ENCODE measurements at regions not wholly inside any gene's neighbourhood (a gene's known extent, or its start where the extent isn't known, plus 50 kb on each side); places are given as distances from the start of the nearest gene placed in this dataset.
"Not testable (repeated sequence)": the region's sequence is repeated elsewhere in the genome, so short reads cannot be mapped to it uniquely, and the experiment has no call there.

DNA sequence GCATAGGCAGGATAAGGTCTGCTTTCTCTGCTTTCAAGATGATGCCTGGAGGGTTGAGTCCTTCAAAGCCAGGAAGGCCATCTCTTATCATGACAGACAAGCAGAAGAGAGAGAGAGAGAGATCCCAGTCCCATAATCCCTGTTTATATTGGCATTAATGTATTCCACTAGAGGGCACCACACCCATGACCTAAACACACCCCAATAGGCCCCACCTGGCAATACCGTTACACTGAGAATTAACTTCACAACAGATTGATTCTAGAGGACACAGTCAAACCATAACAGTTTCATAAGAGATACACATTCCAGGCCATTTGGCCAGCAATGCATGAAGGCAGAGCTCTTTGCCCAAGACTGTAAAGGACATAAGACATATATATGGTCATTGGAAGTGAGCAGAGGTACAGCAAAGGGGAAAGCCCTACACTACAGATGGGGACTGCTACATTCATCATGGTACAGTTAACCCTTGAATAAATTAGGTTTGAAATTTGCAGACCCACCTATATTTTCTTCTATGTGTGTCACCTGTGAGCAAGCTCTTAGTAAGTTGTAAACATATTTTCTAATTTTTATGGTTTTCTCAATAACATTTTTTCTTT, 1516.1 kb downstream of the RPIA start:
- Histone ChIP-seq H3K36me3 (ENCODE audit: control insufficient read depth, insufficient read depth, low read length) (no peaks in the 10 kb centered on the region), H3K9me3 (ENCODE audit: control insufficient read depth, low read length) (no peaks in the 10 kb centered on the region), H3K9ac (no peak overlapping the region), H3K27me3 (ENCODE audit: control insufficient read depth, insufficient read depth, low read length) (peaks cover 3% of the 10 kb centered on the region), H3K4me3 (ENCODE audit: low read depth, low read length) (no peak overlapping the region), H3K27ac (no peak overlapping the region), H2AFZ (no peak overlapping the region), H3K4me2 (ENCODE audit: low read length) (no peak overlapping the region), H3K4me1 (no peaks in the 10 kb centered on the region), H3K79me2 (no peaks in the 10 kb centered on the region)
- no peak for TF ChIP-seq CTCF (IDR thresholded peaks at IDR 0.05)

GRCh38 chr2:90209009-90209408, 1517.5 kb downstream of the RPIA start:
- Histone ChIP-seq H3K4me3 (ENCODE audit: low read depth, low read length) (no peak overlapping the region), H3K9ac (no peak overlapping the region), H3K79me2 (no peaks in the 10 kb centered on the region), H3K4me1 (no peaks in the 10 kb centered on the region), H3K9me3 (ENCODE audit: control insufficient read depth, low read length) (no peaks in the 10 kb centered on the region), H3K4me2 (ENCODE audit: low read length) (no peak overlapping the region), H3K27me3 (ENCODE audit: control insufficient read depth, insufficient read depth, low read length) (peaks cover 3% of the 10 kb centered on the region), H2AFZ (no peak overlapping the region), H3K27ac (no peak overlapping the region), H3K36me3 (ENCODE audit: control insufficient read depth, insufficient read depth, low read length) (no peaks in the 10 kb centered on the region)
- TF ChIP-seq CTCF (IDR thresholded peaks at IDR 0.05): no peak

DNA sequence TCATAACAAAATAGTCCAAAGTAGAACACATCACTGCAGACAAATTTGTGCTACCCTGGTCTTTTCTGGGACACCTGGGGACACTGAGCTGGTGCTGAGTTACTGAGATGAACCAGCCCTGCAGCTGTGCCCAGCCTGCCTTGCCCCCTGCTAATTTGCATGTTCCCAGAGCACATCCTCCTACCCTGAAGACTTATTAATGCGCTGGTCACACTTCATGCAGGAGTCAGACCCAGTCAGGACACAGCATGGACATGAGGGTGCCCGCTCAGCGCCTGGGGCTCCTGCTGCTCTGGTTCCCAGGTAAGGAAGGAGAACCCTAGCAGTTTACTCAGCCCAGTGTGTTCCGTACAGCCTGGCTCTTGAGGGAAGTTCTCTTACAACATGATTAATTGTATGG, 1518.3 kb downstream of the RPIA start:
- H3K4me2 ChIP-seq (ENCODE audit: low read length): no peak overlapping the region
- no peak overlapping the region for H3K27ac ChIP-seq
- H3K9me3 ChIP-seq (ENCODE audit: control insufficient read depth, low read length): no peaks in the 10 kb centered on the region
- H3K4me3 ChIP-seq (ENCODE audit: low read depth, low read length): no peak overlapping the region
- no peak for TF ChIP-seq CTCF (IDR thresholded peaks at IDR 0.05)
- no peaks in the 10 kb centered on the region for H3K79me2 ChIP-seq
- H2AFZ ChIP-seq: no peak overlapping the region
- no peaks in the 10 kb centered on the region for H3K36me3 ChIP-seq (ENCODE audit: control insufficient read depth, insufficient read depth, low read length)
- peaks cover under 1% of the 10 kb centered on the region for H3K27me3 ChIP-seq (ENCODE audit: control insufficient read depth, insufficient read depth, low read length)
- no peak overlapping the region for H3K9ac ChIP-seq
- H3K4me1 ChIP-seq: no peaks in the 10 kb centered on the region

- not testable (repeated sequence) for H3K9ac ChIP-seq; H3K9me3 ChIP-seq (ENCODE audit: control insufficient read depth, low read length); H2AFZ ChIP-seq; H3K4me3 ChIP-seq (ENCODE audit: low read depth, low read length); H3K79me2 ChIP-seq; H3K36me3 ChIP-seq (ENCODE audit: control insufficient read depth, insufficient read depth, low read length); H3K4me2 ChIP-seq (ENCODE audit: low read length); H3K27ac ChIP-seq; H3K27me3 ChIP-seq (ENCODE audit: control insufficient read depth, insufficient read depth, low read length); H3K4me1 ChIP-seq
These were observed 1524.4 kb downstream of the RPIA start for GRCh38 chr2:90215880-90216279.

DNA sequence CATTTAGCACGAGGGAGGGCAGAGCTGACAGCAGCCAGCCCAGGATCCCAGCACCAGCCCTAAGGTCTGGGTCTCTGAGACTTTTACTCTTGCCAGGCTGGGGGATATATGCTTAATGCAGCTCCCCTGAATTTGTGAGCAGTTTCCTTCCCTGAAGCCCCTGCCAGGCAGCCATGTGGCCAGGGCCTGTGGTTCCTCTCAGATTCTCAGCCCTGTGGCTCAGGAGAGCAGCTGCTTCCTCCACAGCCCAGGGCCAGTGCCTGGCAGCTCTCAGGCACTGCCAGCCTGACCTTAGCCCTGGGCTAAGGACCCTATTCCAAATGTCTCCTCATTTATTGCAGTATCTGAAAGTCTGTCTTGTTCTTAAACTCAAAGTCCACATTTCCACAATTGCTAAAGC, 1525.3 kb downstream of the RPIA start:
- not testable (repeated sequence) for H3K36me3 ChIP-seq (ENCODE audit: control insufficient read depth, insufficient read depth, low read length); H3K79me2 ChIP-seq; H2AFZ ChIP-seq; H3K27ac ChIP-seq; H3K9ac ChIP-seq; H3K9me3 ChIP-seq (ENCODE audit: control insufficient read depth, low read length); H3K4me1 ChIP-seq; H3K27me3 ChIP-seq (ENCODE audit: control insufficient read depth, insufficient read depth, low read length); H3K4me2 ChIP-seq (ENCODE audit: low read length); H3K4me3 ChIP-seq (ENCODE audit: low read depth, low read length)

GRCh38 chr2:90218534-90218933, 1527.1 kb downstream of the RPIA start:
- not testable (repeated sequence) for H3K4me1 ChIP-seq; H3K4me2 ChIP-seq (ENCODE audit: low read length); H3K9me3 ChIP-seq (ENCODE audit: control insufficient read depth, low read length)

GRCh38 chr2:90220623-90221299, 1529.3 kb downstream of the RPIA start:
- not testable (repeated sequence) for H3K9me3 ChIP-seq (ENCODE audit: control insufficient read depth, low read length); H3K27ac ChIP-seq; H2AFZ ChIP-seq; H3K4me2 ChIP-seq (ENCODE audit: low read length); H3K4me1 ChIP-seq; H3K4me3 ChIP-seq (ENCODE audit: low read depth, low read length); H3K36me3 ChIP-seq (ENCODE audit: control insufficient read depth, insufficient read depth, low read length); H3K9ac ChIP-seq; H3K79me2 ChIP-seq; H3K27me3 ChIP-seq (ENCODE audit: control insufficient read depth, insufficient read depth, low read length)

More at GRCh38 chr2:90218534-90218933, 1527.1 kb downstream of the RPIA start:
- H3K27me3 ChIP-seq (ENCODE audit: control insufficient read depth, insufficient read depth, low read length); H2AFZ ChIP-seq; H3K4me3 ChIP-seq (ENCODE audit: low read depth, low read length); H3K27ac ChIP-seq; H3K9ac ChIP-seq; H3K36me3 ChIP-seq (ENCODE audit: control insufficient read depth, insufficient read depth, low read length); H3K79me2 ChIP-seq: not testable (repeated sequence)
